Loucy (cell line): ENCODE measurements at regions not wholly inside any gene's neighbourhood (a gene's known extent, or its start where the extent isn't known, plus 50 kb on each side); places are given as distances from the start of the nearest gene placed in this dataset.
"Not testable (repeated sequence)": the region's sequence is repeated elsewhere in the genome, so short reads cannot be mapped to it uniquely, and the experiment has no call there.

Experiments used
- H2AFZ ChIP-seq: fragments of 200-600 bp; sonication (generic); 2 replicates; pipeline ENCODE4 v1.6.0; 2016; ENCODE audit warnings: antibody characterized with exemption, mild to moderate bottlenecking, low read length, moderate library complexity
- H3F3A ChIP-seq: fragments of 200-600 bp; 2 replicates; pipeline ENCODE4 v1.6.0; 2016; ENCODE audit warnings: antibody characterized with exemption, low read depth, mild to moderate bottlenecking
- H3K27me3 ChIP-seq: fragments of 200-600 bp; sonication (generic); 2 replicates; pipeline ENCODE4 v1.6.1; 2014; ENCODE audit warnings: low read length, mild to moderate bottlenecking; ENCODE audit not compliant: insufficient read depth, poor library complexity, severe bottlenecking
- H3K36me3 ChIP-seq: fragments of 200-600 bp; sonication (generic); 2 replicates; pipeline ENCODE4 v1.6.1; 2016; ENCODE audit warnings: low read length; ENCODE audit not compliant: insufficient read depth
- H3K4me1 ChIP-seq: fragments of 200-600 bp; sonication (generic); 2 replicates; pipeline ENCODE4 v1.5.1; 2014; ENCODE audit warnings: low read length, mild to moderate bottlenecking; ENCODE audit not compliant: insufficient read depth, poor library complexity, severe bottlenecking
- H3K4me2 ChIP-seq: fragments of 200-600 bp; sonication (generic); 2 replicates; pipeline ENCODE4 v1.6.0; 2014; ENCODE audit warnings: antibody characterized with exemption, low read length, low read depth, mild to moderate bottlenecking; ENCODE audit not compliant: poor library complexity, severe bottlenecking
- H3K4me3 ChIP-seq: fragments of 200-600 bp; sonication (generic); 2 replicates; pipeline ENCODE4 v1.5.1; 2014; ENCODE audit warnings: low read length, mild to moderate bottlenecking, mixed read lengths; ENCODE audit not compliant: poor library complexity, severe bottlenecking
- H3K79me2 ChIP-seq: fragments of 200-600 bp; sonication (generic); 2 replicates; pipeline ENCODE4 v1.6.1; 2014; ENCODE audit warnings: low read length; ENCODE audit not compliant: insufficient read depth
- H3K9ac ChIP-seq: fragments of 200-600 bp; sonication (generic); 2 replicates; pipeline ENCODE4 v1.6.0; 2014; ENCODE audit warnings: mild to moderate bottlenecking, low read depth, low read length, moderate library complexity; ENCODE audit not compliant: poor library complexity, severe bottlenecking
- H3K9me2 ChIP-seq: fragments of 200-600 bp; sonication (generic); replicated peaks from 2 replicates; pipeline ENCODE4 v1.6.1; 2016; ENCODE audit warnings: low read depth, low read length, mixed read lengths
- H3K9me3 ChIP-seq: fragments of 200-600 bp; sonication (generic); 2 replicates; pipeline ENCODE4 v1.6.1; 2014; ENCODE audit warnings: mild to moderate bottlenecking, antibody characterized with exemption, low read length, low read depth; ENCODE audit not compliant: insufficient read depth
- H4K20me1 ChIP-seq: fragments of 200-600 bp; sonication (generic); 2 replicates; pipeline ENCODE4 v1.6.0; 2014; ENCODE audit warnings: antibody characterized with exemption, low read length, mild to moderate bottlenecking; ENCODE audit not compliant: insufficient read depth, poor library complexity, severe bottlenecking
- EZH2phosphoT487 ChIP-seq: fragments of 200-600 bp; IDR thresholded peaks from 2 replicates; pipeline ENCODE4 v1.6.1; 2018; ENCODE audit warnings: antibody characterized with exemption, mild to moderate bottlenecking, moderate library complexity, borderline replicate concordance
- TF ChIP-seq, protein P1 (sequence below): fragments of 200-600 bp; sonication (generic); conservative IDR thresholded peaks from 2 replicates; pipeline ENCODE4 v1.5.1; 2014; ENCODE audit warnings: mild to moderate bottlenecking, antibody characterized with exemption, low read length

DNA sequence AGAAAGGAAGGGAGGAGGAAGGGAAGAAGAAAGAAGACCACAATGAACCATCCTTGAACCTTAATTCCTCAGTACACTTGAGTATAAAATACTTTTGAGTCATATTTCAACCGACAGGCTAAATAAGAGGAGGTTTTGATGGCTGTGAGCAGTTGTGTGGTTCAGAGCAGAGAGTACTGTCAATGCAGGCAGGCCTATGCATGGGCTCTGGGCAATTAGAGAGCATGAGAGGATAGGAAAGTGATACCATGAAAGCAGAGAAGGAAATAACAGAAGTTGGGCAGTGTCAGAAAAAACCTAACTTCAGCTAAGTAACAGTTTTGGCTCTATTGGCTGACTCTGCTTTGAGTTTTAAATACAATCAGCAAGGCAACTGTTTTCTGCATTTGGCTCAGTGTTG, 123.6 kb upstream of the STK17B start:
- no peak overlapping the region for H3K9ac ChIP-seq
- TF ChIP-seq EZH2phosphoT487 = no peak
- TF ChIP-seq, protein P1, sequence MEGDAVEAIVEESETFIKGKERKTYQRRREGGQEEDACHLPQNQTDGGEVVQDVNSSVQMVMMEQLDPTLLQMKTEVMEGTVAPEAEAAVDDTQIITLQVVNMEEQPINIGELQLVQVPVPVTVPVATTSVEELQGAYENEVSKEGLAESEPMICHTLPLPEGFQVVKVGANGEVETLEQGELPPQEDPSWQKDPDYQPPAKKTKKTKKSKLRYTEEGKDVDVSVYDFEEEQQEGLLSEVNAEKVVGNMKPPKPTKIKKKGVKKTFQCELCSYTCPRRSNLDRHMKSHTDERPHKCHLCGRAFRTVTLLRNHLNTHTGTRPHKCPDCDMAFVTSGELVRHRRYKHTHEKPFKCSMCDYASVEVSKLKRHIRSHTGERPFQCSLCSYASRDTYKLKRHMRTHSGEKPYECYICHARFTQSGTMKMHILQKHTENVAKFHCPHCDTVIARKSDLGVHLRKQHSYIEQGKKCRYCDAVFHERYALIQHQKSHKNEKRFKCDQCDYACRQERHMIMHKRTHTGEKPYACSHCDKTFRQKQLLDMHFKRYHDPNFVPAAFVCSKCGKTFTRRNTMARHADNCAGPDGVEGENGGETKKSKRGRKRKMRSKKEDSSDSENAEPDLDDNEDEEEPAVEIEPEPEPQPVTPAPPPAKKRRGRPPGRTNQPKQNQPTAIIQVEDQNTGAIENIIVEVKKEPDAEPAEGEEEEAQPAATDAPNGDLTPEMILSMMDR = no peak
- no peaks in the 10 kb centered on the region for H3K9me2 ChIP-seq
- no peak overlapping the region for H3K4me3 ChIP-seq
- no peaks in the 10 kb centered on the region for H3K79me2 ChIP-seq
- H3K36me3 ChIP-seq = no peaks in the 10 kb centered on the region
- no peaks in the 10 kb centered on the region for H3K4me1 ChIP-seq
- no peaks in the 10 kb centered on the region for H3K27me3 ChIP-seq
- no peak overlapping the region for H2AFZ ChIP-seq
- H3K9me3 ChIP-seq = no peaks in the 10 kb centered on the region
- H4K20me1 ChIP-seq = no peaks in the 10 kb centered on the region
- H3K4me2 ChIP-seq = no peak overlapping the region
- H3F3A ChIP-seq = no peaks in the 10 kb centered on the region

DNA sequence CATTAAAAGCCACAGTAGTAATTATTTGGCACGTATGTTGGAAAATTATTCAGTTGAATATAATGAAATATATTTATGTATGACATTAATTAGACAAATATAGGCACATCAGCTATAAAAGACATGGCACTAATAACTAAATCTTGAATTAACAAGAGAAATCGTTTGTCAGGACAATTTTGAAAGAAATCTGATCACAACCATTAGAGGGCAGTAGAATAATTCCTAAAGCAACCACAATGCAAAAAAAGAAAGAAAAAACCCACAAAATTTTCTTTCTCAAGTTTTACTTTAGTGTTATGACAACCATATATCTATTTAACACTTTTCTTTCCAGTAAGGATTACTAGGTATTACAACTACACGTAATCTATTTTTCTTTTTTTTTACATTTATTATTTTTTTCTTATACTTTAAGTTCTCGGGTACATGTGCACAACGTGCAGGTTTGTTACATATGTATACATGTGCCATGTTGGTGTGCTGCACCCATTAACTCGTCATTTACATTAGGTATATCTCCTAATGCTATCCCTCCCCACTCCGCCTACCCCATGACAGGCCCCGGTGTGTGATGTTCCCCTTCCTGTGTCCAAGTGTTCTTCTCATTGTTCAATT, 126.8 kb upstream of the STK17B start:
- TF ChIP-seq, protein P1 = peak; percentile 75
- H3K9me2 ChIP-seq, H3F3A ChIP-seq, H3K4me2 ChIP-seq, H3K4me3 ChIP-seq, H3K27me3 ChIP-seq, H3K4me1 ChIP-seq, H4K20me1 ChIP-seq, H3K9me3 ChIP-seq, H3K79me2 ChIP-seq, H2AFZ ChIP-seq, H3K9ac ChIP-seq, H3K36me3 ChIP-seq: not testable (repeated sequence)

DNA sequence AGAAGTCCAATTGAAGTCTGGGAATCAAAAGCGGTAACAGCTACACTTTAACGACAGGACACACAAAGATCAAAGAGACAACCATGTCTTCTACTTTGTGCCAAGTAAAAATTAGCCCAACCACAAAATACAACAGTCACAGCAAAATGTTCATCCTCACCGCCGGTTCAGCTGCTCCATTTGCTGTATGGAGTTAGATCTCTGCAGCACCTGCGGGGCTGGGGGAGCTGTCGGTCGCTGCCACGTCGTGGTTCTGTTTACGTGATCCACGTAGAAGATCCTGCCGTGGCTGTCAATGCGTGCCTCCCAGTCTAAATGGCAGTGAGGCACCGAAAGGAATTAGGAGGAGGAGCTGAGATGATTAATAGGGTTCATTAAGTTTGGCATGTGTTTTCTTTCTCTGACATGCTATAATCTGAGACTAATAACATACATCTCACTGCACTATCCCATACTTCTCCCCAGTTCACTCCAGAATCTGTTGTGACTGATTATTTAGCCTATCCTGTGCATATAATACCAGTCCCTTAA, 136.5 kb upstream of the STK17B start:
- Histone ChIP-seq H3F3A (no peaks in the 10 kb centered on the region), H4K20me1 (no peaks in the 10 kb centered on the region), H3K9me3 (no peaks in the 10 kb centered on the region), H3K9me2 (no peaks in the 10 kb centered on the region), H3K27me3 (no peaks in the 10 kb centered on the region), H3K36me3 (no peaks in the 10 kb centered on the region), H3K79me2 (no peaks in the 10 kb centered on the region), H3K4me3 (no peak overlapping the region), H3K4me1 (peaks cover 6% of the 10 kb centered on the region), H3K4me2 (no peak overlapping the region), H3K9ac (no peak overlapping the region), H2AFZ (no peak overlapping the region)
- TF ChIP-seq EZH2phosphoT487 = no peak
- TF ChIP-seq, protein P1 = no peak
